ENCODE measurements at regions not wholly inside any gene's neighbourhood (a gene's known extent, or its start where the extent isn't known, plus 50 kb on each side); places are given as distances from the start of the nearest gene placed in this dataset.
"Not testable (repeated sequence)": the region's sequence is repeated elsewhere in the genome, so short reads cannot be mapped to it uniquely, and the experiment has no call there.

- DNase-seq, result no peak
- Histone ChIP-seq H3K27me3 (no peaks in the 10 kb centered on the region), H3K36me3 (no peaks in the 10 kb centered on the region), H3K27ac (no peak overlapping the region), H3K9me3 (no peaks in the 10 kb centered on the region), H3K4me1 (peaks cover 0 to 13% (median 5%) of the 10 kb centered on the region in 4 donors), H3K4me3 (no peak overlapping the region)
- TF ChIP-seq CTCF (IDR thresholded peaks at IDR 0.05), result no peak
- intact Hi-C loops (cut with DNase I; ENCODE audit: low total_unique reads), result loop anchor here (10.0 kb wide), 1 partner anchor 85 kb away; no protein-coding TSS in a partner anchor
These were observed 252.2 kb upstream of the TBL1XR1 start for GRCh38 chr3:177449360-177450006.

- H3K27me3 ChIP-seq, result no peaks in the 10 kb centered on the region
- intact Hi-C loops (cut with DNase I; ENCODE audit: low total_unique reads), result loop anchor here (10.0 kb wide), 1 partner anchor 87 kb away; no protein-coding TSS in a partner anchor
- DNase-seq, result no peak
- H3K4me1 ChIP-seq, result peaks cover 0 to 13% (median 5%) of the 10 kb centered on the region in 4 donors
- no peak for TF ChIP-seq CTCF (IDR thresholded peaks at IDR 0.05)
- no peaks in the 10 kb centered on the region for H3K9me3 ChIP-seq
- no peak overlapping the region for H3K27ac ChIP-seq
- no peak overlapping the region for H3K4me3 ChIP-seq
- H3K36me3 ChIP-seq, result no peaks in the 10 kb centered on the region
These were observed 254.0 kb upstream of the TBL1XR1 start for GRCh38 chr3:177451301-177451750.

GRCh38 chr3:177451864-177452830, 254.9 kb upstream of the TBL1XR1 start:
- H3K9me3 ChIP-seq, result no peaks in the 10 kb centered on the region
- no peak overlapping the region for H3K4me3 ChIP-seq
- peak overlapping the region; percentile 21 to 53 for H3K27ac ChIP-seq
- no peaks in the 10 kb centered on the region for H3K36me3 ChIP-seq
- no peak for DNase-seq
- H3K4me1 ChIP-seq, result peaks cover 0 to 13% (median 5%) of the 10 kb centered on the region in 4 donors
- H3K27me3 ChIP-seq, result no peaks in the 10 kb centered on the region
- intact Hi-C loops (cut with DNase I; ENCODE audit: low total_unique reads), result loop anchor here (10.0 kb wide), 1 partner anchor 87 kb away; no protein-coding TSS in a partner anchor
- TF ChIP-seq CTCF (IDR thresholded peaks at IDR 0.05), result no peak

GRCh38 chr3:177452831-177453450, 255.7 kb upstream of the TBL1XR1 start:
- H3K36me3 ChIP-seq, result no peaks in the 10 kb centered on the region
- TF ChIP-seq CTCF (IDR thresholded peaks at IDR 0.05), result no peak
- peaks cover 0 to 7% (median 0%) of the 10 kb centered on the region in 3 donors for H3K9me3 ChIP-seq
- H3K27ac ChIP-seq, result peak overlapping the region in 1 of 2 donors; percentile 53
- no peak for DNase-seq
- intact Hi-C loops (cut with DNase I; ENCODE audit: low total_unique reads), result loop anchor here (10.0 kb wide), 1 partner anchor 88 kb away; no protein-coding TSS in a partner anchor
- H3K4me3 ChIP-seq, result no peak overlapping the region
- H3K27me3 ChIP-seq, result no peaks in the 10 kb centered on the region
- peaks cover 0 to 13% (median 5%) of the 10 kb centered on the region in 4 donors for H3K4me1 ChIP-seq

- no peak for DNase-seq
- no peaks in the 10 kb centered on the region for H3K27me3 ChIP-seq
- no peaks in the 10 kb centered on the region for H3K36me3 ChIP-seq
- no peak overlapping the region for H3K4me3 ChIP-seq
- peaks cover 0 to 13% (median 5%) of the 10 kb centered on the region in 4 donors for H3K4me1 ChIP-seq
- intact Hi-C loops (cut with DNase I; ENCODE audit: low total_unique reads), result loop anchor here (10.0 kb wide), 1 partner anchor 89 kb away; no protein-coding TSS in a partner anchor
- H3K9me3 ChIP-seq, result peaks cover 0 to 8% (median 0%) of the 10 kb centered on the region in 3 donors
- TF ChIP-seq CTCF (IDR thresholded peaks at IDR 0.05), result no peak
- H3K27ac ChIP-seq, result no peak overlapping the region
These were observed 256.2 kb upstream of the TBL1XR1 start for GRCh38 chr3:177453451-177453844.

- H3K36me3 ChIP-seq, H3K9me3 ChIP-seq, DNase-seq, H3K27ac ChIP-seq, H3K4me3 ChIP-seq, H3K27me3 ChIP-seq: not testable (repeated sequence)
- intact Hi-C loops (cut with DNase I; ENCODE audit: low total_unique reads), result loop anchor here (10.0 kb wide), 1 partner anchor 92 kb away; no protein-coding TSS in a partner anchor
- peaks cover 0 to 21% (median 12%) of the 10 kb centered on the region in 4 donors for H3K4me1 ChIP-seq
These were observed 259.9 kb upstream of the TBL1XR1 start for GRCh38 chr3:177457204-177457603.
